A549 (cell line): ENCODE measurements at regions not wholly inside any gene's neighbourhood (a gene's known extent, or its start where the extent isn't known, plus 50 kb on each side); places are given as distances from the start of the nearest gene placed in this dataset.
A peak's percentile ranks its signal among the peaks of the same experiment; 100 is the strongest.

Experiments
- ATAC-seq, 2 experiments: fragments of 200-7000 bp in 1 of 2; fragments of >200 bp in 1 of 2; cut with Nextera tagmentation in 1 of 2; cut with Tn5 transposase in 1 of 2; 3 replicates each; pipeline versions ENCODE4 v1.8.0 to v1.9.1; 2018 to 2020; ENCODE audit warnings: mild to moderate bottlenecking in 1 of 2, moderate library complexity in 1 of 2
- CTCF ChIA-PET: fragments of 300-600 bp; sonication (Branson Sonifier 250); formaldehyde crosslinking; extraction: SDS; loops from one replicate; lab custom pipeline; 2021; ENCODE audit warnings: antibody characterized with exemption, inconsistent platforms; lab: Yijun Ruan, JAX
- POLR2A ChIA-PET: fragments of 350-600 bp; formaldehyde crosslinking; extraction: SDS; loops from one replicate; lab custom pipeline; 2021; ENCODE audit warnings: antibody characterized with exemption, inconsistent platforms; lab: Yijun Ruan, JAX
- DNase-seq, 2 experiments: peaks; one replicate each; pipeline versions ENCODE4 v3.0.0 to v3.0.0-alpha.2; 2011 to 2016; ENCODE audit warnings: low read depth in 1 of 2, low spot score in 1 of 2
- FAIRE-seq: peaks from 2 replicates; lab custom pipeline; 2011; peaks lifted over from hg19 to GRCh38; lab: Jason Lieb, UNC
- H3K27ac ChIP-seq, 2 experiments: fragments of >200 bp; sonication (Bioruptor Twin); formaldehyde crosslinking; 3 replicates each; pipeline ENCODE4 v1.5.1; 2016 to 2017
- H3K4me1 ChIP-seq: fragments of >200 bp; sonication (Bioruptor Twin); formaldehyde crosslinking; 3 replicates; pipeline ENCODE4 v1.6.1; 2016
- H3K4me2 ChIP-seq: fragments of >200 bp; sonication (Bioruptor Twin); formaldehyde crosslinking; 3 replicates; pipeline ENCODE4 v1.6.1; 2016
- H3K4me3 ChIP-seq: fragments of >200 bp; sonication (Bioruptor Twin); formaldehyde crosslinking; 3 replicates; pipeline ENCODE4 v1.5.1; 2016
- H3K9me3 ChIP-seq: fragments of >200 bp; sonication (Bioruptor Twin); formaldehyde crosslinking; 3 replicates; pipeline ENCODE4 v1.6.1; 2016
- CBX8 ChIP-seq: fragments of 200-600 bp; sonication (generic); IDR thresholded peaks from 2 replicates; pipeline ENCODE4 v1.6.1; 2016
- E2F6 ChIP-seq: IDR thresholded peaks from 2 replicates; pipeline ENCODE4 v1.6.1; 2012; ENCODE audit warnings: low read depth, borderline replicate concordance
- EP300 ChIP-seq, 2 experiments: fragments of >200 bp; sonication (Bioruptor Twin); formaldehyde crosslinking; IDR thresholded peaks; 2 replicates in 1 of 2; 3 replicates in 1 of 2; pipeline ENCODE4 v1.6.1; 2016 to 2017
- FOSB ChIP-seq: fragments of 250-450 bp; sonication (Bioruptor Pico); IDR thresholded peaks from 2 replicates; pipeline ENCODE4 v1.5.0; 2020; ENCODE audit warnings: mild to moderate bottlenecking, moderate library complexity
- HOXA7 ChIP-seq: fragments of 250-450 bp; sonication (Bioruptor Pico); IDR thresholded peaks from 2 replicates; pipeline ENCODE4 v1.5.0; 2020; ENCODE audit warnings: mild to moderate bottlenecking, moderate library complexity
- MAZ ChIP-seq: fragments of 150-350 bp; IDR thresholded peaks from 2 replicates; pipeline ENCODE4 v1.6.1; 2014; ENCODE audit warnings: antibody characterized with exemption, low read depth, low read length, borderline replicate concordance
- POLR2AphosphoS2 ChIP-seq: conservative IDR thresholded peaks from 2 replicates; pipeline ENCODE4 v1.6.1; 2012; ENCODE audit warnings: low read length, improper control_type of control experiment, inconsistent platforms
- RCOR1 ChIP-seq: fragments of 150-350 bp; IDR thresholded peaks from 2 replicates; pipeline ENCODE4 v1.6.1; 2014; ENCODE audit warnings: antibody characterized with exemption, low read length, low read depth
- RNF2 ChIP-seq: fragments of 200-600 bp; sonication (generic); IDR thresholded peaks from 2 replicates; pipeline ENCODE4 v1.6.1; 2016; ENCODE audit warnings: low read depth, mild to moderate bottlenecking, antibody characterized with exemption, moderate library complexity, borderline replicate concordance
- SREBF2 ChIP-seq: fragments of 450-650 bp; IDR thresholded peaks from 2 replicates; pipeline ENCODE4 v1.6.1; 2014; ENCODE audit warnings: mild to moderate bottlenecking, moderate library complexity
- TFCP2L1 ChIP-seq: fragments of 250-450 bp; sonication (Bioruptor Pico); IDR thresholded peaks from 2 replicates; pipeline ENCODE4 v1.5.0; 2021; ENCODE audit warnings: mild to moderate bottlenecking
- WGBS: methylation state at CpG from one replicate; pipeline ENCODE4 v1.1.6; 2017; ENCODE audit errors: missing lambda C conversion rate; 5-methylcytosine and 5-hydroxymethylcytosine counted together
- TF ChIP-seq, protein P1 (sequence below): fragments of >200 bp; sonication (Bioruptor Twin); formaldehyde crosslinking; IDR thresholded peaks from 3 replicates; pipeline ENCODE4 v1.5.1; 2016
- TF ChIP-seq, protein P2 (sequence below): fragments of 250-450 bp; sonication (Bioruptor Pico); IDR thresholded peaks from 2 replicates; pipeline ENCODE4 v1.5.0; 2020; ENCODE audit warnings: low read depth, mild to moderate bottlenecking, moderate library complexity
- TF ChIP-seq, protein P3 (sequence below): fragments of 200-600 bp; sonication (generic); IDR thresholded peaks from 2 replicates; pipeline ENCODE4 v1.6.1; 2016; ENCODE audit warnings: antibody characterized with exemption, mild to moderate bottlenecking, moderate library complexity

DNA sequence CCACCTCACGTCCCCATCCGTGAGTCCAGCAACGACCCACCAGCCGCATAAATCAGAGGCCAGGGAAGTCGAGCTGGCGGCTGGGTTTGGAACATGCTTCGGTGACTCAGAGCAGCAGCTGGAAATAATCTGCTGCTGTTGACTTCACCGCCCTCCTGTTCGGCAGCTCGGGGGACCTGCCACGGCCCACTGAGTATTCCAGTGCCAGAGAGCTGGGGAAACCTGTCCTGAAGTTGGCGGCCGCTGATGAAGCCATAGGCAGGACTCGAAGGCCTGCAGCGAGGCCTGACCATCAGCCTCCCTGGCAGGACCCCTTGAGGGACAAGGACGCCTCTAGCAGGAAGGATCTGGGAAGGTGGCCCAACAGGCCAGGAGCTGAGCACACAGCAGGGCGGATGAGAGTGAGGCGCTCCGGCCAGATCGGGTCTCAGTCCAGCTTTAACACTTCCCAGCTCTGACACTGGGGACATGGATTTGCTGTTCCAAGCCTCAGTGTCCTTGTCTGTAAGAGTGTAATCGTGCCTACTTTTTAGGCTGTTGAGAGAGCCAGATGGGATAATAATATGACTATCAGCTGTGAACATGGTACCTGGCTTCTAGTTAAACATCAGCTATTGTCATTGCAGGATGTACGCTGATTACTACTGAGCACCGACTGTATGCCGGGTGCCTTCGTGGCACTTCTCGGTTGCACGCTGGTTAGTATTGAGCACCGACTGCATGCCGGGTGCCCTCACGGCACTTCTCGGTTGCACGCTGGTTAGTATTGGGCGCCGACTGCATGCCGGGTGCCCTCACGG, 50.4 kb upstream of the CIBAR2 start:
- ATAC-seq, result peak; percentile 11 to 22; a peak in 1 of 6 replicates
- no peak overlapping the region for H3K4me2 ChIP-seq
- H3K4me3 ChIP-seq, result no peak overlapping the region
- TF ChIP-seq RCOR1 (no peak), FOSB (CRISPR knock-in tag) (no peak), E2F6 (no peak), EP300 (IDR thresholded peaks at IDR 0.05) (no peak), TFCP2L1 (CRISPR knock-in tag) (no peak), MAZ (no peak)
- TF ChIP-seq, protein P1, sequence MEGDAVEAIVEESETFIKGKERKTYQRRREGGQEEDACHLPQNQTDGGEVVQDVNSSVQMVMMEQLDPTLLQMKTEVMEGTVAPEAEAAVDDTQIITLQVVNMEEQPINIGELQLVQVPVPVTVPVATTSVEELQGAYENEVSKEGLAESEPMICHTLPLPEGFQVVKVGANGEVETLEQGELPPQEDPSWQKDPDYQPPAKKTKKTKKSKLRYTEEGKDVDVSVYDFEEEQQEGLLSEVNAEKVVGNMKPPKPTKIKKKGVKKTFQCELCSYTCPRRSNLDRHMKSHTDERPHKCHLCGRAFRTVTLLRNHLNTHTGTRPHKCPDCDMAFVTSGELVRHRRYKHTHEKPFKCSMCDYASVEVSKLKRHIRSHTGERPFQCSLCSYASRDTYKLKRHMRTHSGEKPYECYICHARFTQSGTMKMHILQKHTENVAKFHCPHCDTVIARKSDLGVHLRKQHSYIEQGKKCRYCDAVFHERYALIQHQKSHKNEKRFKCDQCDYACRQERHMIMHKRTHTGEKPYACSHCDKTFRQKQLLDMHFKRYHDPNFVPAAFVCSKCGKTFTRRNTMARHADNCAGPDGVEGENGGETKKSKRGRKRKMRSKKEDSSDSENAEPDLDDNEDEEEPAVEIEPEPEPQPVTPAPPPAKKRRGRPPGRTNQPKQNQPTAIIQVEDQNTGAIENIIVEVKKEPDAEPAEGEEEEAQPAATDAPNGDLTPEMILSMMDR, result no peak
- TF ChIP-seq, all 56 proteins: peak for 0
- Histone ChIP-seq H3K27ac (no peak overlapping the region), H3K9me3 (no peaks in the 10 kb centered on the region), H3K4me1 (peaks cover 5% of the 10 kb centered on the region)
- DNase-seq (no peak), FAIRE-seq (no peak)
- WGBS, result 75% methylated on average over 23 of the region's 36 CpGs
- ChIA-PET CTCF (interaction anchor here (0.6 to 2.9 kb wide), 9 partner anchors 13 to 141 kb away, joined by 3 to 9 read pairs (median 3); no protein-coding TSS in a partner anchor), POLR2A (no interaction called here)

DNA sequence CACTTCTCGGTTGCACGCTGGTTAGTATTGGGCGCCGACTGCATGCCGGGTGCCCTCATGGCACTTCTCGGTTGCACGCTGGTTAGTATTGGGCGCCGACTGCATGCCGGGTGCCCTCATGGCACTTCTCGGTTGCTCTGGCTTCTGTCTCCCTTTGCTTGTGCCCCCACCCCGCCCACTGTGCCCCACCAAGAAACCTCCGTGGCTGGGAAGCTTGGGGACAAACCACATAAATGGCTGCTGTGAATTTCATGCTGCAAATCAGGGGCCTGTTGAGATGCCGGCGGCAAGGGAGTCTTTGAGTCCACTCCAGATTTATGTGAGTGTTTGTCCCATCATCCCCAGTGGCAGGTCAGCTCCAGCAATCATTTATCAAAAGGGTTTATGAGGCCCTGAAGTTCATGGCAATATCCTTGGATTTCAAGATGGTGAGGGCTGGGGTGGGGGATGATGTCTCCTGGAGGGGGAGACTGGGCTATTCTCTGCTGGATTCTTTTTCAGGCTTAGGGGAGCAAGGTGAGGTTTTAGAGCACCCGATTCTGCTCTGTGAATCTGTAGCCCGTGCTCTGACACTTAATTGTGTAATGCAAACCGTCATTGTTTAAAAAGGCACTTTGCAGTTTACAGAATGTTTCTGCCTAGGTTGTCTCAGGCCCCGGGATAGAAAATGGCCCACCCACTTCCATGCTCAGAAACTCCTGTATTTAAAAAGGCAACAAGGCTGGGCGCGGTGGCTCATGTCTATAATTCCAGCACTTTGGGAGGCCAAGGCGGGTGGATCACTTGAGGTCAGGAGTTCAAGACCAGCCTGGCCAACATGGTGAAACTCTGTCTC, 51.2 kb upstream of the CIBAR2 start:
- H3K4me2 ChIP-seq, result no peak overlapping the region
- no peak overlapping the region for H3K4me3 ChIP-seq
- no peak for ATAC-seq
- CTCF ChIA-PET, result interaction anchor here (0.7 to 3.6 kb wide), 9 partner anchors 9 to 140 kb away, joined by 3 to 9 read pairs (median 4); no protein-coding TSS in a partner anchor
- POLR2A ChIA-PET, result no interaction called here
- H3K9me3 ChIP-seq, result no peaks in the 10 kb centered on the region
- WGBS, result 71% methylated on average over 10 of the region's 22 CpGs
- peaks cover 14% of the 10 kb centered on the region for H3K4me1 ChIP-seq
- FAIRE-seq, result no peak
- DNase-seq, result no peak
- no peak overlapping the region for H3K27ac ChIP-seq
- TF ChIP-seq, protein P2, sequence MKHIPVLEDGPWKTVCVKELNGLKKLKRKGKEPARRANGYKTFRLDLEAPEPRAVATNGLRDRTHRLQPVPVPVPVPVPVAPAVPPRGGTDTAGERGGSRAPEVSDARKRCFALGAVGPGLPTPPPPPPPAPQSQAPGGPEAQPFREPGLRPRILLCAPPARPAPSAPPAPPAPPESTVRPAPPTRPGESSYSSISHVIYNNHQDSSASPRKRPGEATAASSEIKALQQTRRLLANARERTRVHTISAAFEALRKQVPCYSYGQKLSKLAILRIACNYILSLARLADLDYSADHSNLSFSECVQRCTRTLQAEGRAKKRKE (CRISPR knock-in tag), result no peak
- no peak for TF ChIP-seq CBX8
- TF ChIP-seq, protein P3, sequence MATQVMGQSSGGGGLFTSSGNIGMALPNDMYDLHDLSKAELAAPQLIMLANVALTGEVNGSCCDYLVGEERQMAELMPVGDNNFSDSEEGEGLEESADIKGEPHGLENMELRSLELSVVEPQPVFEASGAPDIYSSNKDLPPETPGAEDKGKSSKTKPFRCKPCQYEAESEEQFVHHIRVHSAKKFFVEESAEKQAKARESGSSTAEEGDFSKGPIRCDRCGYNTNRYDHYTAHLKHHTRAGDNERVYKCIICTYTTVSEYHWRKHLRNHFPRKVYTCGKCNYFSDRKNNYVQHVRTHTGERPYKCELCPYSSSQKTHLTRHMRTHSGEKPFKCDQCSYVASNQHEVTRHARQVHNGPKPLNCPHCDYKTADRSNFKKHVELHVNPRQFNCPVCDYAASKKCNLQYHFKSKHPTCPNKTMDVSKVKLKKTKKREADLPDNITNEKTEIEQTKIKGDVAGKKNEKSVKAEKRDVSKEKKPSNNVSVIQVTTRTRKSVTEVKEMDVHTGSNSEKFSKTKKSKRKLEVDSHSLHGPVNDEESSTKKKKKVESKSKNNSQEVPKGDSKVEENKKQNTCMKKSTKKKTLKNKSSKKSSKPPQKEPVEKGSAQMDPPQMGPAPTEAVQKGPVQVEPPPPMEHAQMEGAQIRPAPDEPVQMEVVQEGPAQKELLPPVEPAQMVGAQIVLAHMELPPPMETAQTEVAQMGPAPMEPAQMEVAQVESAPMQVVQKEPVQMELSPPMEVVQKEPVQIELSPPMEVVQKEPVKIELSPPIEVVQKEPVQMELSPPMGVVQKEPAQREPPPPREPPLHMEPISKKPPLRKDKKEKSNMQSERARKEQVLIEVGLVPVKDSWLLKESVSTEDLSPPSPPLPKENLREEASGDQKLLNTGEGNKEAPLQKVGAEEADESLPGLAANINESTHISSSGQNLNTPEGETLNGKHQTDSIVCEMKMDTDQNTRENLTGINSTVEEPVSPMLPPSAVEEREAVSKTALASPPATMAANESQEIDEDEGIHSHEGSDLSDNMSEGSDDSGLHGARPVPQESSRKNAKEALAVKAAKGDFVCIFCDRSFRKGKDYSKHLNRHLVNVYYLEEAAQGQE, result no peak
- TF ChIP-seq HOXA7 (CRISPR knock-in tag), result no peak
- no peak for TF ChIP-seq POLR2AphosphoS2
- TF ChIP-seq SREBF2, result no peak
- no peak for TF ChIP-seq RNF2
